ENCODE measurements at regions not wholly inside any gene's neighbourhood (a gene's known extent, or its start where the extent isn't known, plus 50 kb on each side); places are given as distances from the start of the nearest gene placed in this dataset.

DNA sequence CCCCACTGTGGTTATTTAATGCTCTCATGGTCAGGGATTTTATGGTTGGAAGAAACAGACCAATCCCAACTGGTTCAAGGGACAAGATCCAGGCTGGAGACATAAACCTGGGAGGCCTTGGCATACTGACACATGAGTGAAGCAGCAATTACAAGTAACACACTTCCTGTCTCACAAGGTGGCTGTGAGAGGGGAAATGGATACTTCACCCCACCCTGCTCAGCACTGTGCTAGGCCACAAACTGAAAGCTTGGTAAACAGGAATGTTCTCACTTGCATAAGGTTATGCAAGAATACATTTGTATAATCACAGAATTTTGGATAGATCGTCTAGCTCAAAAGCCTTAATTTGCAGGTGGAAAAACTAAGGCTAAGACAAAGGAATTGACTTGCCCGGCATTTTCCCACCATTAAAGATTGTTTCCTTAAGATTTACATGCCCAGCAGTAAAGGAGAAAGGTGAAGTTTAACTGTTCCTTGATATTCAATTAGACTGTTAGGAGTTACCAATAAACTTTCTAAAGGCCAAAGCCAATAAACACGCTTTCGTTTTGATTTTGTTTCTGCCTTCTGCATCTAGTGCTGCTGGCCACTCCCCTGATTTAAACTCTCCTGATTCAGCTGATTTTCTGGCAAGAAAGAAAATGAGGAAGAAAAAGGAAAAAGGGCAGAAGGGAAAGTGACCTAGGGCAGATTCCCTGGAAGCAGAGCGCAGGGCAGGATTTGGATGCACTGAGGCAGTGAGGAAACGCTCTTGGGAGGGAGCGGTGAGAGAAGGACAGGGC lies 215.6 kb upstream of the CDH5 start:
- TF ChIP-seq NFKBIZ (CRISPR knock-in tag; IDR thresholded peaks at IDR 0.05) (no peak), RARA (CRISPR knock-in tag; IDR thresholded peaks at IDR 0.05) (no peak), PAWR (CRISPR knock-in tag; IDR thresholded peaks at IDR 0.05; ENCODE audit: borderline replicate concordance) (no peak), DPF2 (CRISPR knock-in tag; IDR thresholded peaks at IDR 0.05; ENCODE audit: borderline replicate concordance, low read depth) (no peak), HDAC1 (CRISPR knock-in tag; IDR thresholded peaks at IDR 0.05) (no peak), KLF12 (CRISPR knock-in tag; IDR thresholded peaks at IDR 0.05; ENCODE audit: borderline replicate concordance) (no peak), ZNF264 (CRISPR knock-in tag; IDR thresholded peaks at IDR 0.05) (no peak), RXRA (CRISPR knock-in tag; IDR thresholded peaks at IDR 0.05) (no peak), ZNF75D (CRISPR knock-in tag; IDR thresholded peaks at IDR 0.05; ENCODE audit: borderline replicate concordance) (no peak), HMG20A (CRISPR knock-in tag; IDR thresholded peaks at IDR 0.05; ENCODE audit: borderline replicate concordance) (no peak), ZNF598 (CRISPR knock-in tag; IDR thresholded peaks at IDR 0.05; ENCODE audit: borderline replicate concordance) (no peak), ZNF780A (CRISPR knock-in tag; IDR thresholded peaks at IDR 0.05) (no peak), ZNF572 (CRISPR knock-in tag; IDR thresholded peaks at IDR 0.05) (no peak)
- TF ChIP-seq, protein P1, sequence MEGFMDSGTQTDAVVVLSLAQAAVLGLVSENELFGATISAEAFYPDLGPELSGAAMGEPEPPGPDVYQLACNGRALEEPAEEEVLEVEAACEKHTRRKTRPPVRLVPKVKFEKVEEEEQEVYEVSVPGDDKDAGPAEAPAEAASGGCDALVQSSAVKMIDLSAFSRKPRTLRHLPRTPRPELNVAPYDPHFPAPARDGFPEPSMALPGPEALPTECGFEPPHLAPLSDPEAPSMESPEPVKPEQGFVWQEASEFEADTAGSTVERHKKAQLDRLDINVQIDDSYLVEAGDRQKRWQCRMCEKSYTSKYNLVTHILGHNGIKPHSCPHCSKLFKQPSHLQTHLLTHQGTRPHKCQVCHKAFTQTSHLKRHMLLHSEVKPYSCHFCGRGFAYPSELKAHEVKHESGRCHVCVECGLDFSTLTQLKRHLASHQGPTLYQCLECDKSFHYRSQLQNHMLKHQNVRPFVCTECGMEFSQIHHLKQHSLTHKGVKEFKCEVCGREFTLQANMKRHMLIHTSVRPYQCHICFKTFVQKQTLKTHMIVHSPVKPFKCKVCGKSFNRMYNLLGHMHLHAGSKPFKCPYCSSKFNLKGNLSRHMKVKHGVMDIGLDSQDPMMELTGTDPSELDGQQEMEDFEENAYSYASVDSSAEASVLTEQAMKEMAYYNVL (CRISPR knock-in tag; IDR thresholded peaks at IDR 0.05; ENCODE audit: borderline replicate concordance): no peak
- TF ChIP-seq, protein P2, sequence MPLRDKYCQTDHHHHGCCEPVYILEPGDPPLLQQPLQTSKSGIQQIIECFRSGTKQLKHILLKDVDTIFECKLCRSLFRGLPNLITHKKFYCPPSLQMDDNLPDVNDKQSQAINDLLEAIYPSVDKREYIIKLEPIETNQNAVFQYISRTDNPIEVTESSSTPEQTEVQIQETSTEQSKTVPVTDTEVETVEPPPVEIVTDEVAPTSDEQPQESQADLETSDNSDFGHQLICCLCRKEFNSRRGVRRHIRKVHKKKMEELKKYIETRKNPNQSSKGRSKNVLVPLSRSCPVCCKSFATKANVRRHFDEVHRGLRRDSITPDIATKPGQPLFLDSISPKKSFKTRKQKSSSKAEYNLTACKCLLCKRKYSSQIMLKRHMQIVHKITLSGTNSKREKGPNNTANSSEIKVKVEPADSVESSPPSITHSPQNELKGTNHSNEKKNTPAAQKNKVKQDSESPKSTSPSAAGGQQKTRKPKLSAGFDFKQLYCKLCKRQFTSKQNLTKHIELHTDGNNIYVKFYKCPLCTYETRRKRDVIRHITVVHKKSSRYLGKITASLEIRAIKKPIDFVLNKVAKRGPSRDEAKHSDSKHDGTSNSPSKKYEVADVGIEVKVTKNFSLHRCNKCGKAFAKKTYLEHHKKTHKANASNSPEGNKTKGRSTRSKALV (CRISPR knock-in tag; IDR thresholded peaks at IDR 0.05): no peak
- TF ChIP-seq, protein P3, sequence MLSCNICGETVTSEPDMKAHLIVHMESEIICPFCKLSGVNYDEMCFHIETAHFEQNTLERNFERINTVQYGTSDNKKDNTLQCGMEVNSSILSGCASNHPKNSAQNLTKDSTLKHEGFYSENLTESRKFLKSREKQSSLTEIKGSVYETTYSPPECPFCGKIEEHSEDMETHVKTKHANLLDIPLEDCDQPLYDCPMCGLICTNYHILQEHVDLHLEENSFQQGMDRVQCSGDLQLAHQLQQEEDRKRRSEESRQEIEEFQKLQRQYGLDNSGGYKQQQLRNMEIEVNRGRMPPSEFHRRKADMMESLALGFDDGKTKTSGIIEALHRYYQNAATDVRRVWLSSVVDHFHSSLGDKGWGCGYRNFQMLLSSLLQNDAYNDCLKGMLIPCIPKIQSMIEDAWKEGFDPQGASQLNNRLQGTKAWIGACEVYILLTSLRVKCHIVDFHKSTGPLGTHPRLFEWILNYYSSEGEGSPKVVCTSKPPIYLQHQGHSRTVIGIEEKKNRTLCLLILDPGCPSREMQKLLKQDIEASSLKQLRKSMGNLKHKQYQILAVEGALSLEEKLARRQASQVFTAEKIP (CRISPR knock-in tag; IDR thresholded peaks at IDR 0.05; ENCODE audit: borderline replicate concordance): no peak
- H3K9me3 ChIP-seq (ENCODE audit: low read length): no peaks in the 10 kb centered on the region
- H3K4me2 ChIP-seq (ENCODE audit: low read depth, low read length): no peak overlapping the region
- H3K9ac ChIP-seq (ENCODE audit: insufficient read depth, low read depth, low read length): no peak overlapping the region
- ATAC-seq (no peak), FAIRE-seq (no peak), DNase-seq (ENCODE audit: low spot score) (no peak)
- peaks cover 15% of the 10 kb centered on the region for H3K4me1 ChIP-seq (ENCODE audit: insufficient read depth, low read length)
- no peaks in the 10 kb centered on the region for H3K36me3 ChIP-seq (replicated peaks in 1 of 2; ENCODE audit: control insufficient read depth in 1 of 2, insufficient read depth in 2 of 2, low read length in 2 of 2)
- no peaks in the 10 kb centered on the region for H3K79me2 ChIP-seq (ENCODE audit: insufficient read depth, low read length)
- H2AFZ ChIP-seq (ENCODE audit: low read length): no peak overlapping the region
- in situ Hi-C loops (cut with HindIII; ENCODE audit: extremely low pct_ligation_motif_present, low pct_unique_long_range_greater_than_20kb): no loop called here
- ChIA-PET POLR2A (no interaction called here), CTCF (ENCODE audit: low intra/inter-chr PET ratio, low total read pairs) (no interaction called here)
- 42% methylated on average over 7 of the region's 7 CpGs for WGBS (ENCODE audit: low lambda C conversion rate)
- peaks cover 0 to 17% of the 10 kb centered on the region in 2 experiments; a peak in 3 of 5 replicates for H3K27me3 ChIP-seq (ENCODE audit: control insufficient read depth in 1 of 2, insufficient read depth in 2 of 2, low read length in 2 of 2)
- no peak overlapping the region for H3K4me3 ChIP-seq (replicated peaks in 1 of 3; ENCODE audit: insufficient read depth in 1 of 3, low read depth in 2 of 3, low read length in 3 of 3)
- no peak overlapping the region for H3K27ac ChIP-seq (ENCODE audit: extremely low read length, insufficient read depth, low read length)
- no peaks in the 10 kb centered on the region for H4K20me1 ChIP-seq (ENCODE audit: insufficient read depth, low read length)
- intact Hi-C loops (cut with micrococcal nuclease; ENCODE audit: unreplicated experiment): no loop called here
- no TSS peak for BruUV-seq (replicated peaks)
